ENCODE measurements at regions not wholly inside any gene's neighbourhood (a gene's known extent, or its start where the extent isn't known, plus 50 kb on each side); places are given as distances from the start of the nearest gene placed in this dataset.

- intact Hi-C loops (cut with micrococcal nuclease) = loop anchor here (5.0 kb wide), 3 partner anchors 157 to 408 kb away; no protein-coding TSS in a partner anchor
- H3K9me2 ChIP-seq (ENCODE audit: insufficient read depth) = no peaks in the 10 kb centered on the region
- no peak overlapping the region for H2AFZ ChIP-seq (ENCODE audit: low read depth, low read length, poor library complexity, severe bottlenecking)
- H3K9me3 ChIP-seq (ENCODE audit: control insufficient read depth in 1 of 2, insufficient read depth in 1 of 2, low read depth in 1 of 2, low read length in 2 of 2) = no peaks in the 10 kb centered on the region
- H3K36me3 ChIP-seq (ENCODE audit: control insufficient read depth in 1 of 2, insufficient read depth in 2 of 2, low read length in 2 of 2) = no peaks in the 10 kb centered on the region
- no peak overlapping the region for H3K4me2 ChIP-seq (ENCODE audit: low read length)
- ChIA-PET RAD21 (ENCODE audit: low non-redundant PET in 1 of 2, low total read pairs in 2 of 2, uncharacterized antibody in 2 of 2, unreplicated experiment in 2 of 2) (no interaction called here), CTCF (interaction anchor here (3.6 kb wide), 1 partner anchor 94 kb away, joined by 35 read pairs; the partner anchor contains the start of gene ZFP36L2), POLR2A (no interaction called here)
- no peak overlapping the region for H3K4me3 ChIP-seq (replicated peaks in 1 of 2; ENCODE audit: low read depth in 1 of 2, low read length in 2 of 2)
- H3K4me1 ChIP-seq (ENCODE audit: control insufficient read depth in 1 of 2, insufficient read depth in 2 of 2, low read length in 2 of 2) = peaks cover 20 to 23% of the 10 kb centered on the region in 2 experiments
- no peak overlapping the region for H3K27ac ChIP-seq (ENCODE audit: low read depth, low read length)
- no peaks in the 10 kb centered on the region for H4K20me1 ChIP-seq (ENCODE audit: insufficient read depth)
- no peaks in the 10 kb centered on the region for H3K79me2 ChIP-seq (ENCODE audit: insufficient read depth, low read length)
- no peak overlapping the region for H3K9ac ChIP-seq (ENCODE audit: low read length)
- DNase-seq (ENCODE audit: low read depth, low spot score) (no peak), ATAC-seq (no peak)
- TF ChIP-seq ATF3 (IDR thresholded peaks at IDR 0.05) (no peak), POLR2AphosphoS5 (IDR thresholded peaks at IDR 0.05; ENCODE audit: low read depth, low read length) (no peak), POLR2A (IDR thresholded peaks at IDR 0.05; ENCODE audit: borderline replicate concordance, extremely low read depth, insufficient read depth, insufficient read length) (no peak), REST (IDR thresholded peaks at IDR 0.05; ENCODE audit: low read depth) (no peak), MAX (IDR thresholded peaks at IDR 0.05) (no peak), SRF (IDR thresholded peaks at IDR 0.05; ENCODE audit: low read depth) (no peak), ZBTB33 (IDR thresholded peaks at IDR 0.05; ENCODE audit: extremely low read depth, insufficient replicate concordance, low read length) (no peak), ELF1 (IDR thresholded peaks at IDR 0.05; ENCODE audit: borderline replicate concordance, low read depth) (no peak), SP1 (IDR thresholded peaks at IDR 0.05; ENCODE audit: low read depth) (no peak), CEBPB (IDR thresholded peaks at IDR 0.05; ENCODE audit: low read depth) (no peak)
- BruUV-seq (replicated peaks) = no TSS peak
- H3K27me3 ChIP-seq (ENCODE audit: insufficient read depth, low read length) = no peaks in the 10 kb centered on the region
These were observed 92.5 kb downstream of the ZFP36L2 start for GRCh38 chr2:43133708-43134570.
